PFSK-1 (cell line): ENCODE measurements at regions not wholly inside any gene's neighbourhood (a gene's known extent, or its start where the extent isn't known, plus 50 kb on each side); places are given as distances from the start of the nearest gene placed in this dataset.

ENCODE experiments used
- POLR2AphosphoS5 ChIP-seq: IDR thresholded peaks from 2 replicates; pipeline ENCODE4 v1.6.1; 2012; ENCODE audit warnings: low read depth, mild to moderate bottlenecking, control low read depth, low read length, moderate library complexity
- SIN3A ChIP-seq: IDR thresholded peaks from 2 replicates; pipeline ENCODE4 v1.6.1; 2012; ENCODE audit warnings: mild to moderate bottlenecking, low read length, moderate library complexity, borderline replicate concordance; ENCODE audit not compliant: insufficient read depth

DNA sequence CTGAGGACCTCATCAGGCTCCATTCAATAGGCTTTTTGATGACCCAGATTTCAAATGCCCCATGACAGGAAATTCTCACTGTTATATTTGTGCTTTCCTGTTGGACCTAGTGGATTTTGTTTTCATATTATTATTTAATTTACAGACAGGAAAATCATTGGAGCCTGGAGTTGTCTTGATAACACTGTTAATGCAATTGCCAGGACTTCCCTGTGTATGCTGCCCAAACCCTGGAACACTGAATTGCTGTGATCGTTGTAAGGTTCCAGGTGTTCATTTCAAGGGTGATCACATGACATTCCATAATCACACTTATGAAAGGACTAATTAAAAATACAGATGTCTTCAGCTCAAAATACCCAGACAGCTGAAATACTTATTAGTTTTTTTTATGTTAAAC is 783.2 kb downstream of the DHX35 start:
- TF ChIP-seq POLR2AphosphoS5, result no peak
- no peak for TF ChIP-seq SIN3A
